Body of pancreas (tissue), 4 donors: ENCODE measurements at regions not wholly inside any gene's neighbourhood (a gene's known extent, or its start where the extent isn't known, plus 50 kb on each side); places are given as distances from the start of the nearest gene placed in this dataset.

Experiments
- CTCF ChIP-seq, 7 experiments: fragments of 450-650 bp in 4 of 7; fragments of 200-600 bp in 3 of 7; sonication (generic) in 3 of 7; IDR thresholded peaks; one replicate each; pipeline ENCODE4 v1.5.1; 2016 to 2019; ENCODE audit warnings: antibody characterized with exemption in 7 of 7
- POLR2A ChIP-seq, 3 donors: fragments of 450-650 bp; IDR thresholded peaks; one replicate each; pipeline ENCODE4 v1.6.1; 2016; ENCODE audit warnings: antibody characterized with exemption in 3 of 3, mild to moderate bottlenecking in 2 of 3

GRCh38 chrY:15455133-15455937, 931.0 kb downstream of the NLGN4Y start:
- TF ChIP-seq CTCF (IDR thresholded peaks at IDR 0.05) (no peak), POLR2A (IDR thresholded peaks at IDR 0.05) (no peak)
